GM12865 (cell line): ENCODE measurements at regions not wholly inside any gene's neighbourhood (a gene's known extent, or its start where the extent isn't known, plus 50 kb on each side); places are given as distances from the start of the nearest gene placed in this dataset.

Experiments
- DNase-seq: peaks from one replicate; pipeline ENCODE4 v3.0.0; 2010; ENCODE audit warnings: low read depth
- H3K4me3 ChIP-seq: 2 replicates; pipeline ENCODE4 v1.5.1; 2011; ENCODE audit warnings: mild to moderate bottlenecking, low read depth, low read length, control low read depth
- CTCF ChIP-seq: IDR thresholded peaks from 2 replicates; pipeline ENCODE4 v1.5.1; 2011; ENCODE audit warnings: low read length, control low read depth, low read depth, inconsistent platforms; ENCODE audit not compliant: insufficient read depth; ENCODE audit errors: missing control alignments

DNA sequence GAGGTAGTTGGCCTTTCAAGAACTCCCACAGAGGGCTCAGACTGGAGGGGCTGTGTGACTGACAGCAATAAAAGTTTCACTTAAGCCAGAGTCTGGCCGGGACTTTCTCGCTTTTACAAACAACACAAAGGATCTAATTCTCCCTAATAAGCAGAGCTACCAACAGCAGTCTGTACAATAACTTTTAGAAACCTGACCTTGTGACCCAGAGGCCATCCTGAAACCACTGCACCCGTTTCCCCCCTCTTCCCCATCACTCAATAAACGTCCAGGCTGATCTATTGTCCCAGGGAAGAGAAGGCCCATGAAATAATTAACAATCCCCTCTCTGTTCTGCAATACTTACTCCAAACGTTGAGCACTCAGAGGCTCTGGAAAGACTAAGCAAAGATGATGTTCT, 442.4 kb downstream of the ZIC3 start:
- DNase-seq = no peak
- H3K4me3 ChIP-seq = no peak overlapping the region
- TF ChIP-seq CTCF = no peak

- no peak for TF ChIP-seq CTCF
- H3K4me3 ChIP-seq = no peak overlapping the region
- no peak for DNase-seq
Measured at GRCh38 chrX:138011468-138011867, 445.5 kb downstream of the ZIC3 start.

GRCh38 chrX:138014577-138014976, 448.6 kb downstream of the ZIC3 start:
- DNase-seq = no peak
- no peak for TF ChIP-seq CTCF
- no peak overlapping the region for H3K4me3 ChIP-seq

DNA sequence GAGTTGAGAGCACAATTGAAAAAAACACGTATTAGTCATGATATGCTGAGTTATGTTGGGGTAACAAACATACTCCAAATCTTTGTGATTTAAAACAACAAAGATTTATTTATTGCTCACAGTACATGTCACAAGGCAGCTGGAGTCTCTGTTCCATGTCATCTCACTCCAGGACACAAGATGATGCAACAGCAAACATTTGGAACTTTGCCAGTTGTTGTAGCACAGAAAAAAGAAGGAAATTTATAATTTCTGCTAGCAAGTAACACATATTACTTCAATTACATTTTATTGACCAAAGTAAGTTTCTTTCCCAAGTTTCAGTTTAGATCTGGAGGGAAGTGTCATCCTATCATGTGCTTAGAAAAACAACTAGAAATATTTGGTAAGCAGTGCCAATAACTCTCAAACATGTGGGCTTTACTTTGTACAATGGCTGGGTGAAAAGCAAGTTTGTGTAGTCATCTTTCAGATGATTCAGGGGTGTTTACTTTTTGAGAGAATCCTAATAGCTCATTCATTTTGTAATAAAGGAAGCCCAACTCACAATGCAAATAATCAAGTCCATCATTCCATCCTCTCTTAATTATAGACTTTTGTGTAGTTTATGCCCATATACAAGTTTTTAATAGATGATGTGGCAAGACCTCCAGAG, 452.3 kb downstream of the ZIC3 start:
- H3K4me3 ChIP-seq = no peak overlapping the region
- no peak for DNase-seq
- TF ChIP-seq CTCF = no peak

GRCh38 chrX:138020941-138021340, 455.0 kb downstream of the ZIC3 start:
- TF ChIP-seq CTCF = no peak
- DNase-seq = no peak

DNA sequence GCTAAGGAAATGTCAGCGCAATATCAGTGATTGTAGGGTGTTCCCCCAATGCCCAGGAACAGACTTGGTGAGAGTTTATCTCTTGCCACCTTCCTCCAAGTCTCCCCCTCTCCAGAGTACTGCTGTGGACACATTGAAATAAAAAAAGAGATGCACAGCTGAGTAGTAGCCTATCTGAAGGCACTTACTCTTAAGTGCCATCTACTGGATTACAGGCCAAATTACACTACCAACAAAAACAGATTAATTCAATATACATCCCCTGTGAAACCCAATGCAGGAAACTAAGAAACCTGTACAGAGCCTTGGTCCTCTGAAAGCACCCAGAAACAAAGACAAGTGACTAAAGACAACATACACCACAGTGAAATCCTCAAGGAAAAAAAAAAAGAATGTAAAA, 460.3 kb downstream of the ZIC3 start:
- peak; percentile 0 for DNase-seq
- TF ChIP-seq CTCF = peak; percentile 34
- H3K4me3 ChIP-seq = no peak overlapping the region

More at GRCh38 chrX:138020941-138021340, 455.0 kb downstream of the ZIC3 start:
- no peak overlapping the region for H3K4me3 ChIP-seq

- no peak for TF ChIP-seq CTCF
- no peak for DNase-seq
- no peak overlapping the region for H3K4me3 ChIP-seq
Measured at GRCh38 chrX:138031715-138032114, 465.8 kb downstream of the ZIC3 start.
